ENCODE measurements at regions not wholly inside any gene's neighbourhood (a gene's known extent, or its start where the extent isn't known, plus 50 kb on each side); places are given as distances from the start of the nearest gene placed in this dataset.

GRCh38 chr5:163915481-163915961 is 410.1 kb downstream of the MAT2B start:
- TF ChIP-seq CTCF (IDR thresholded peaks at IDR 0.05; ENCODE audit: low read depth, low read length, missing input control), result no peak
- TF ChIP-seq GABPA (IDR thresholded peaks at IDR 0.05 in 1 of 2, conservative IDR thresholded peaks at IDR 0.05 in 1 of 2), result no peak
- no peak for TF ChIP-seq ZBTB33 (IDR thresholded peaks at IDR 0.05)
- no peak for TF ChIP-seq MAX (IDR thresholded peaks at IDR 0.05)
- TF ChIP-seq YY1 (IDR thresholded peaks at IDR 0.05), result no peak
- TF ChIP-seq SP1 (IDR thresholded peaks at IDR 0.05), result no peak
- TF ChIP-seq FOXA1 (IDR thresholded peaks at IDR 0.05), result no peak
- TF ChIP-seq RAD21 (IDR thresholded peaks at IDR 0.05), result no peak
- no peak for TF ChIP-seq TAF1 (conservative IDR thresholded peaks at IDR 0.05)
- TF ChIP-seq REST (IDR thresholded peaks at IDR 0.05), result no peak

Measured in liver (tissue), 3 donors.